Cardiac fibroblast (primary cell): ENCODE measurements at regions not wholly inside any gene's neighbourhood (a gene's known extent, or its start where the extent isn't known, plus 50 kb on each side); places are given as distances from the start of the nearest gene placed in this dataset.
A peak's percentile ranks its signal among the peaks of the same experiment; 100 is the strongest.

ENCODE experiments used
- DNase-seq, 2 donors: peaks; one replicate each; pipeline versions ENCODE4 v3.0.0 to v3.0.0-alpha.2; 2010; ENCODE audit warnings: low read depth in 2 of 2
- H3K4me3 ChIP-seq, 2 donors: replicated peaks in 1 of 2; 1 replicate in 1 of 2; 2 replicates in 1 of 2; pipeline ENCODE4 v1.5.1; 2011; ENCODE audit warnings: low read depth in 2 of 2, low read length in 2 of 2, mild to moderate bottlenecking in 2 of 2, moderate library complexity in 1 of 2
- CTCF ChIP-seq: IDR thresholded peaks from one replicate; pipeline ENCODE4 v1.5.1; 2011; ENCODE audit warnings: low read depth, mild to moderate bottlenecking, low read length, inconsistent platforms

GRCh38 chr1:228804173-228804572 lies 68.9 kb downstream of the RHOU start:
- H3K4me3 ChIP-seq = no peak overlapping the region
- no peak for DNase-seq
- no peak for TF ChIP-seq CTCF

GRCh38 chr1:228804640-228805413 lies 69.5 kb downstream of the RHOU start:
- no peak overlapping the region for H3K4me3 ChIP-seq
- DNase-seq = peak in 1 of 2 donors; percentile 74
- no peak for TF ChIP-seq CTCF

GRCh38 chr1:228807904-228808605 lies 72.8 kb downstream of the RHOU start:
- DNase-seq = no peak
- no peak overlapping the region for H3K4me3 ChIP-seq
- no peak for TF ChIP-seq CTCF

GRCh38 chr1:228809621-228810394 lies 74.5 kb downstream of the RHOU start:
- no peak overlapping the region for H3K4me3 ChIP-seq
- DNase-seq = no peak
- TF ChIP-seq CTCF = no peak

GRCh38 chr1:228810395-228810758 lies 75.1 kb downstream of the RHOU start:
- no peak for DNase-seq
- H3K4me3 ChIP-seq = no peak overlapping the region
- no peak for TF ChIP-seq CTCF

- TF ChIP-seq CTCF = no peak
- no peak overlapping the region for H3K4me3 ChIP-seq
- peak in 1 of 2 donors; percentile 41 for DNase-seq
These were observed 75.8 kb downstream of the RHOU start for GRCh38 chr1:228810878-228811711.
